Keratinocyte (primary cell): ENCODE measurements at regions not wholly inside any gene's neighbourhood (a gene's known extent, or its start where the extent isn't known, plus 50 kb on each side); places are given as distances from the start of the nearest gene placed in this dataset.

Experiments
- EZH2 ChIP-seq: IDR thresholded peaks from one replicate; pipeline ENCODE4 v1.6.1; 2012; ENCODE audit warnings: inconsistent platforms, mild to moderate bottlenecking, low read length, moderate library complexity
- TF ChIP-seq, protein P1 (sequence below), 3 experiments: IDR thresholded peaks in 1 of 3; conservative IDR thresholded peaks in 1 of 3; optimal IDR thresholded peaks in 1 of 3; 2 replicates in 2 of 3; 3 replicates in 1 of 3; pipeline versions ENCODE3 to v1.5.1; 2011; ENCODE audit warnings: low read length in 3 of 3, mild to moderate bottlenecking in 3 of 3, moderate library complexity in 2 of 3, control low read depth in 1 of 3, inconsistent platforms in 1 of 3; ENCODE audit not compliant: insufficient read depth in 2 of 3; ENCODE audit errors: extremely low read depth in 1 of 3

DNA sequence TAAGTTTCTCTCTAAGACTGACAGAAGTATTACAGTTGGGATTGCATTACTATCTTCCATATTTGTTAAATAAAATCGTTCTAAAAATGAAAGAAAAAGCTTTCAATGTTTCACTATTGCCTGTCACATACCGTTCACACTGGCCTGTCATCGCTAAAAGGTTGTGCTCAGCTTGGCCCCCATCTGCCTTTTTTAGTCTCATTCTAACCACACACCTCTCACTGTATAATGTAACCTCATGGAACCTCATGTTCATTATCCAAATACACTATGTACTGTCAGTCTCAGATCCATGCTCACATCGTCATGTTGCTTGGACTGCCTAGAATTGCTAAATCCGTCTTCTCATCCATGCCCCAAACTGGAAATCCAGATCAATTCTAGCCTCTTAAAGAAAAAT lies 637.8 kb upstream of the ROBO1 start:
- TF ChIP-seq, protein P1, sequence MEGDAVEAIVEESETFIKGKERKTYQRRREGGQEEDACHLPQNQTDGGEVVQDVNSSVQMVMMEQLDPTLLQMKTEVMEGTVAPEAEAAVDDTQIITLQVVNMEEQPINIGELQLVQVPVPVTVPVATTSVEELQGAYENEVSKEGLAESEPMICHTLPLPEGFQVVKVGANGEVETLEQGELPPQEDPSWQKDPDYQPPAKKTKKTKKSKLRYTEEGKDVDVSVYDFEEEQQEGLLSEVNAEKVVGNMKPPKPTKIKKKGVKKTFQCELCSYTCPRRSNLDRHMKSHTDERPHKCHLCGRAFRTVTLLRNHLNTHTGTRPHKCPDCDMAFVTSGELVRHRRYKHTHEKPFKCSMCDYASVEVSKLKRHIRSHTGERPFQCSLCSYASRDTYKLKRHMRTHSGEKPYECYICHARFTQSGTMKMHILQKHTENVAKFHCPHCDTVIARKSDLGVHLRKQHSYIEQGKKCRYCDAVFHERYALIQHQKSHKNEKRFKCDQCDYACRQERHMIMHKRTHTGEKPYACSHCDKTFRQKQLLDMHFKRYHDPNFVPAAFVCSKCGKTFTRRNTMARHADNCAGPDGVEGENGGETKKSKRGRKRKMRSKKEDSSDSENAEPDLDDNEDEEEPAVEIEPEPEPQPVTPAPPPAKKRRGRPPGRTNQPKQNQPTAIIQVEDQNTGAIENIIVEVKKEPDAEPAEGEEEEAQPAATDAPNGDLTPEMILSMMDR (optimal IDR thresholded peaks at IDR 0.05 in 1 of 3, IDR thresholded peaks at IDR 0.05 in 1 of 3, conservative IDR thresholded peaks at IDR 0.05 in 1 of 3; ENCODE audit: extremely low read depth in 1 of 3, insufficient read depth in 2 of 3, low read length in 3 of 3): no peak
- TF ChIP-seq EZH2: no peak
